NCI-H2171 treated with DMSO at 0.1 percent for 48 hours (cell line): ENCODE measurements at regions not wholly inside any gene's neighbourhood (a gene's known extent, or its start where the extent isn't known, plus 50 kb on each side); places are given as distances from the start of the nearest gene placed in this dataset.
"Not testable (repeated sequence)": the region's sequence is repeated elsewhere in the genome, so short reads cannot be mapped to it uniquely, and the experiment has no call there.

Experiments used
- DNase-seq: peaks from one replicate; lab custom pipeline; 2025; lab: John Stamatoyannopoulos, UW

DNA sequence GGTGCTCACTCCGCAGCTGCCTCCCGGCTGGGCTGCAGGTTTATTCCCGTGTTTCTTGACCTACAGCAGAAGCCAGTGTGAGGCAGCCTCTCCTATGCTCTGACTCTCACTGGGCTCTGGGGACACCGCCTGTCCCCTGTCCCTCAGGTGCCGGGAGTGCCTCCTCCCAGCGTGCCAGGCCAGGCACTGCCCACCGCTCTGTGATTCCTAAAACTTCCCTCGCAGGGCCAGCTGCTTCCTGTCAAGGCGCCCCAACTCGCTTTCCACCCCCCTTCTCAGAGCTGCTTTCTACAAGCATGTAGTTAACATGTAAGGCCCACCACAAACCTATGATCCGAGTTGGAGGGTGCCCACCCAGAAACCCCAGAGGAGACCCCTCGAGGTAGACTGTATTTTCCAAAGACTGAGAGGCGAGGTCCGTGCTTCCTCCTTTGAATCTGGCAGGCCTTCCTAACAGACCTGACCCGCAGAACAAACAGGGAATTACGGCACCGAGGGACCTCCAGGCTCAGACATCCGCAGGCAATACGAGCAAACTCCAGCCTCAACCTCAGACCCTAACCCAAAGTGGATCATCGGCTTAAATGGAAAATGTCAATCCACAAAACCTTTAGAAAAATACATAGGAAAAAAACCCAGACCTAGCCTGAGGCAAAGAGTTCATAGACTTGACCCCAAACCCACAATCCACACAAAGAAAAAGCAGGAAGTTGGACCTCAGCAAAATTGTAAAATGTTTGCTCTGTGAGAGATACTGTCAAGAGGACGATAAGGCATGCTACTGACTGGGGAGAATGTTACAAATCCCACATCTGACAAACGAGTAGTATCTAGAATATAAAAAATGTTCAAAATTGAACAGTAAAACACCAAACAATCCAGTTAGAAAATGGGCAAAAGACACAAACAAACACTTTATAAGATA lies 121.3 kb upstream of the IQSEC1 start:
- no peak for DNase-seq

DNA sequence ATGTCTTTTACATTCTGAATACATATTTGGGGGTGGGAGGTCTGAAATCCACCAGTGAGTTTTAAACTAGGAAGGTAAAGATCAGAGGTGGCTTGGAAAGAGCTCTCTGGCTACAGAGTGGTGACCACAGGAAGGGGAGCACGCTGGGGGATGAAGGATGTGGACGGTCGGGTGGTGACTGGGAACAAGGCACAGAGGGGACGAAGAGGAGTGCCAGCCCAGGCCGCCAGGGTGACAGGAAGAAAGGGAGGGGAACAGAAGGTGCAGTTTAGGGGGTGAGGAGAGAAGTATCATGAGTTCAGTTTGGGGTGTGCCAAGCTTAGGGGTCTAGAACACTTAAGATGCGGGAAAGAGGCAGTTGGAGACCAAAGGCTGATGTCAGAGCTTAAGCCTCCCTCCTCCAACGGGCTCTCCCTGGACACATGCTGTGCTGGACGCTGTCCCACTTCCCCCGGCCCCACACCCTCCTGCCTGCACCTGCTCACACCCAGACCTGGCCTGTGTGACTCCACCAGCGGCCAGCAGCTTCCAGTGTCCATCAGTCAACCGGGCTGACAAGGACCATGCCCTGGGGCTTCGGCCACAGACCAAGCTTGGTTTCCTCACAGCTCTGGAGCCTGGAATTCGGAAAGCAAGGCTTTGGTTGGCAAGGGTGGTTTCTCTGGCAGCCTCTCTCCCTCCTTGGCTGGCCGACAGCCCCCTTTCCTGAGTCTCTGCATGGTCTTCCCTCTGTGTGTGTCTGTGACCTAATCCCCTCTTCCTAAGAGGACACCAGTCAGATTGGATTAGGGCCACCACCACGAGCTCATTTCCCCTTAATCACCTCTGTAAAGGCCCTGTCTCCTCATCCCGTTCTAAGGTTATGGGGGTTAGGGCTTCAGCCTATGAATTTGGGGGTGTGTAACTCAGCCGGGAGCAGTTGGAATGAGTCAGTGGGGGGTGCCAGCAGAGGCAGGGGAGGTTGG lies 120.4 kb upstream of the IQSEC1 start:
- no peak for DNase-seq

DNA sequence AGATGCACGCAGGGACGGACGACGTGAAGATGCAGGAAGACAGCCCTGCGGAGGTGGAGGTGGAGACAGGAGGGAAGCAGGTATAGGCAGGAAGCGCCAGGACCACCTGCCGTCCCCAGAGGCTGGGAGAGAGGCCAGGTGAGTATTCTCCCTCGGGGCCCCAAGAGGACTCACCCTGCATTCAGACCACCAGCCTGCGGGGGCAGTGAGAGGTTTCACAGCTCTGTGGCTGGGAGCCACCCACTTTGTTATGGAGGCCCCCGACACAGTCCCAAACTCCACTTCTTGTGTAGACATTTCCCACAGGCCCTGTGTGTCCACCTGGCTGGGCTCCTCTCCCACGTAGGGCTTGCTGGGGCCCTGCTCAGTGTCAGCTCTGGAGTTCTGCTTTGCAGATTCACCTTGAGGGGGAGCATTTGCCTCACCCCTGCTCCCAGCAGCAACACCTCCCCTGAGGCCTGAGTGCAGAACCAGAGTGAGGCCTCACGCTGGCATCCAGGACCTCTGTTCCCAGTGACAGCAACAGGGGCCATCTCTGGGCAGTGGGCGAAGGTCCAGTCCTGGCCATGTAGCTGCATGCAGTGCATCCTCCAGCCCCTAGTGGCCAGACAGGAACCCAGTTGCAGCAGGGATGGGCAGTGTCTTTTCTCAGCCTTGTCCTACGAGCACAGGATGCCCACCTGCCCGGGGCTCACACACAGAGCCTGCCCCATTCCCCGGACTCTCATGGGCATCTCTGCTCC lies 119.4 kb upstream of the IQSEC1 start:
- DNase-seq = no peak

DNA sequence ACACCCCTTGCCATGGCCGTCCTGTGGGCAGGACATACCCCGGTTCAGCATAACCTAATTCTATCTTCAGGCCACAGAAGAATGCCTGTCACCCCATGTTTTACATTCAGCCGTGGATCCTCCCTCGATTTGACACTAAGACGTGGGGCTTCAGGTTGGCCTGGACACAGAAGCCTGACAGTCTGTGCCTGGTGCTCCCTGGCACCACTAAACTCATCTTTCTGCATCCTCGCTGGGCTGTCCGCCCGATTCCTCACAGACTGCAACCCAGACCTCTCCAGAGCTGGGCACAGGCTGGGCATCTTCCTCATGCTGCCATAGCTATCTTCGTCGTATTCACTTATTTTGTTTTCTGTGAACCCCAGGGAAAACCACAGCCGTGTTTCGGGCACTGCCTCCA lies 117.8 kb upstream of the IQSEC1 start:
- no peak for DNase-seq

DNA sequence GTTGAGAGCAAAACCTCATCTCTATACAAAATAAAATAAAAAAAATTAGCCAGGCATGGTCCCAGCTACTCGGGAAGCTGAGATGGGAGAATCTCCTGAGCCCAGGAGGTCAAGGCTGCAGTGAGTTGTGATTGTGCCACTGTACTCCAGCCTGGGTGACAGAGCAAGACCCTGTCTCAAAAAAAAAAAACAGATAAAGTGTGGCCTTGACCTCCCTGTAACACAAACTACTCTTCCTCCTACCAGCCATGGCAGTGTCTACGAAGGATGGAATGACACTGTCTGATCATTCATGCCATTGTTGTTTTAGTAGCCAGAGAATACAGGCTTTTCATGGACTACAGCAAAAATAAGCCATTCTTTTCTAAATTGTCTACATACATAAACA lies 117.1 kb upstream of the IQSEC1 start:
- no peak for DNase-seq

DNA sequence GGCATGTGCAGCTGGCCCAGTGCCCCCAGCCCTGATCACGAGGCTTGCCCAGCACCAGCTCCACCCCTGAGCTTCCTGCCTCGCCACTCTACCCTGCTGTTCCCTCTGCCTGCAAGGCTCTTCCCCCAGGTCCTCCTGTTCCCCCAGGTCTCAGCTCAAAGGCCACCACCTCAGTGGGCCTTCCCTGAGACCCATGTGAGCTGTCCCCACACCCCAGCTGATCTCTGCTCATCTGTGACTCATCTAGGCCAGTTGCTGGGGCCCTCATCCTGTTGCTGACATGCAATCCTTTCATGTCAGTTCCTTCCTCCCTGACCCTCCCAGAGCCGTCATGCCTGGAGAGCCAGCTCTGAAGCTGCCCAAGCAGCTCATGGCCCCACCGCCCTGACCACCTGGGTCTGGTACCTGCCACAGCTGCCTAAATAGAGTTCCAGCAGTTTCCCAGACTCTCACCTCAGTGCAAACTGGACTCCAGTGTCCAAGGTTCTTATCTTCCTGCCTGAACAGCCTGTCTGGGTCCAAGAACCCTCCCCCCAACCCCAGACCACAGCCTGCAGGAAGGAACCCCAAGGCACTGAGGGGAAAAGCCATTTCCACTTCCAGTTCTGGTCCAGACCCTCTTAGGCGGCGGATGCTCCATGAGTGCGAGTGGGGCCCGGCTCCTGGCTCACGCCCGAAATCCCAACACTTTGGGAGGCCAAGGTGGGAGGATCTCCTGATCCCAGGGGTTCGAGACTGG lies 116.6 kb upstream of the IQSEC1 start:
- DNase-seq = no peak

DNA sequence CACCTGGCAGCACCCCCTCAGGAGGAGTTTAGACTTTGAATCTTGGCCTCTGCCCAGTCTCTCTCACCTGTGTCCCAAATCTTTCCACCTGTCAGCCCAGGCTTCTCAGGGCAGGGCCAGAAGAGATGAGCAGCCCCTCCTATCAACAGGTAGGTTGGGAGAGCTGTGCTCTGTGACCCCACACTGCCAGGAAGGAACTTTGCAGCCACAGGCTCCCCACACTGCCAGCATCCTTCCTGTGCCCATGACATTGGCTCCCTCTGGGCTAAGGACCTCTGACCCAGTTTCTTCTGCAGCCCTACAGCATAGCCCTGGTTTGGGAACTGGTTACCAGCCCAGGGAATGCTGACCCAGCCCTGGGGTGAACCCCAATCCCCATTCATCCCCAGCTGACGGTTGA lies 115.7 kb upstream of the IQSEC1 start:
- DNase-seq = no peak

DNA sequence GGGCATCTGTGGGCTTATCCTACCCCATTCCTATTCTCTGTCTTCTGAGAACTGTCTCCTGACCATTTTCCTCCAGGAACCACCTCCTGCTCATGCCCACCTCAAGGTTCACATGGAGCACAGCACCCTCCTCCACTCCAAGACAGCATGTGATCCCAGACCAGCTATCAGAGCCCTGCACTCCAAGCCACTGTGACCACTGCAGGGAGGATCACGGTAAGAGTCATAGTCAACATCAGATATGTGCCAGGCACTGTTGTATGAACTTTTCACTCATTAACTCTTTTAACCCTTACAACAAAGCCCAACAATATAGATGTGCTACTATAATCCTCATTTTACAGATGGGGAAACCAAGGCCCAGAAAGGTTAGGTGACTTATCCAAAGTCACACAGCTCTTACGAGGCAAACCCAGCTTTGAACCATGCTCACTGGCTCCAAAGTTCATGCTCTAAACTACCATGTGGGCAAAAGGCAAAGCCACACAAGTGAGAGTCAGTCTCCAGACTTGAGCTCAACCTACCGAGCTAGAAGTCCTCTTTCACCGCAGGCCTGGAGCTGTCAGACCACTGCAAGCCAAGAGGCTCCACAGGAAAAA lies 115.1 kb upstream of the IQSEC1 start:
- no peak for DNase-seq

DNA sequence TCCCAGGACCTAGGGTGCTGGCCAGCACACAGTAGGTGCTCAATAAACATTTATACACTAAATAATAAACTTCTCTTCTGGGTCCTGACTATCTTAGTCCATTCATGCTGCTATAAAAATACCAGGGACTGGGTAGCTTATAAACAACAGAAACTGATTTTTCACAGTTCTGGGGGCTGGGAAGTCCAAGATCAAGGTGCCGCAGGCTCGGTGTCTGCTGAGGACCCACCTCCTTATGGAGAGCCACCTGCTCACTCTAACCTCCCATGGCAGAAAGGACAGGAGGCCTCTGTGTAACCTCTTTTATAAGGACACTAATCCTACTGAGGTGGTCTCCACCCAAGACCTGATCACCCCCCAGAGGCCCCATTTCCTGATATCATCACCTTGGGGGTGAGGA lies 114.4 kb upstream of the IQSEC1 start:
- DNase-seq = no peak

DNA sequence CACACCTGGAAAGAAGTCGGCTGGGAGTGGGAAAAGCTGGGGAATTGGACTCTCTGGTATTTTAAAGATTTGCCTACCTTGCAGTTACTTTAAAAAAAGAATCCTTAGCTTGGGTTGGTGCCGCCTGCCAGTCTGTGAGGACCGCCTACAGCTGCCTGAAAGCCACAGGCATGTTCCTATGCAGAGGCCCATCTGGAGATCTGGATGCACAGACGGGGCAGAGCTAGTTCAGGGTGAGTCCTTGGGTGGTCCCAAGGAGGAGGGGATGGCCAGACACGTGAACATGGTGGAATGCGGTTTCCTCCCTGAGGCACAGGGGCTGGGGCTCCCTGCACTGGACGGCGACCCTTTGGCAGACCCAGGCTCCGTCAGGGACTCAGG lies 113.2 kb upstream of the IQSEC1 start:
- no peak for DNase-seq

DNA sequence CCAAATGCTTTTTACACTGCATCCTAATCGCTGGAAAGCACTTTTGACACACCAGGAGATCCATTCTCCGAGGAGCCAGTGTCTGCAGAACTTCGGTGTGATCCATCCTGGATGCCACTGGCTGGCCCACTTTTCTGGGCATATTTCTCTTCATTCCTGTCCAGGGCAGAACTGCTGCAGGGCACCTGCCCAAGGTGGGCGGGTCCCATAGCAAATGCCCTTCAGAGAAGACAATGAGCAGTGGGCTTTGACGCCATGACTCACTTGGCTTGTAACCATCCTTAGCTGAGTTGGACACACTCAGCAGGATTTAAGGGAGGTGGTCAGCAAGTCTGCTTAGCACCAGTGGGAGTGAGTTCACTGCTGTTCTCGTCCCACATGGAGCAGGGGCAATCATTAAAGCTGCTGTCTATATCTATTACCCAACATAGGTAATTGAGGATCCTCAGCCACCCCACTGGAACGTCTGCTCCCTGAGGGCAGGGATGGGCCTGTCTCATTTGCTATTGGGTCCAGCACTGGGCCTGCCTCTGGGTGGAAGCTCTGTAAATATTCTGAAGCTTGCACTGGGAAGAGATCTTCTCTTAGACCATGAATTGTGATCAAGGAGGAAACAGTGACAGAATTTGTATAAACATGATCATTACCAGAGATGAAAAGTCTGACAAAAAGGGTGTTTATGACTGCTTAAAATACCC lies 112.7 kb upstream of the IQSEC1 start:
- no peak for DNase-seq

DNA sequence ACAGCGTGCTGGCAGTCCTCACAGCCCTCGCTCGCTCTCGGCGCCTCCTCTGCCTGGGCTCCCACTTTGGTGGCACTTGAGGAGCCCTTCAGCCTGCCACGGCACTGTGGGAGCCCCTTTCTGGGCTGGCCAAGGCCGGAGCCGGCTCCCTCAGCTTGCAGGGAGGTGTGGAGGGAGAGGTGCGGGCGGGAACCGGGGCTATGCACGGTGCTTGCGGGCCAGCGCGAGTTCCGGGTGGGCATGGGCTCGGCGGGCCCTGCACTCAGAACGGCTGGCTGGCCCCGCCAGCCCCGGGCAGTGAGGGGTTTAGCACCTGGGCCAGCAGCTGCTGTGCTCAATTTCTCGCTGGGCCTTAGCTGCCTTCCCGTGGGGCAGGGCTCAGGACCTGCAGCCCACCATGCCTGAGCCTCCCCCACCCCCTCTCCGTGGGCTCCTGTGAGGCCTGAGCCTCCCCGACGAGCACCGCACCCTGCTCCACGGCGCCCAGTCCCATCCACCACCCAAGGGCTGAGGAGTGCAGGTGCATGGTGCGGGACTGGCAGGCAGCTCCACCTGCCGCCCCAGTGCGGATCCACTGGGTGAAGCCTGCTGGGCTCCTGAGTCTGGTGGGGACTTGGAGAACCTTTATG lies 106.5 kb upstream of the IQSEC1 start:
- DNase-seq = not testable (repeated sequence)

DNA sequence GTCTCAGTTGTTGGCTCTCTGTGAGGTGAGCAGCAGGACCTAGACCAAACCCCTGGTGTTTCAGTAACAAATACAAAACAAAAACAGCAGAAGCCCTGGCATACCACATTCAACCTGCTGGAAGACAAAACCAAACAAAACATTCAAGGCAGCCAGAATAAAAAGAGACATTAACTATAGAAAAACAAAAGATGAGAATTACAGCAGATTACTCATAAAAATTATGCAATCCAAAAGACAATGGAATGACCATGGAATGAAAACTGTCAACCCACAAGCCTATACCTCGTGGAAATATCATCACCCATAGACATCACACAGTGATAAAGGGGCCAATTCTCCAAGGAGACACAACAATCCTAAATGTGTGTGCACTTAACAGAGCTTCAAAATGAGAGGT lies 106.0 kb upstream of the IQSEC1 start:
- no peak for DNase-seq

DNA sequence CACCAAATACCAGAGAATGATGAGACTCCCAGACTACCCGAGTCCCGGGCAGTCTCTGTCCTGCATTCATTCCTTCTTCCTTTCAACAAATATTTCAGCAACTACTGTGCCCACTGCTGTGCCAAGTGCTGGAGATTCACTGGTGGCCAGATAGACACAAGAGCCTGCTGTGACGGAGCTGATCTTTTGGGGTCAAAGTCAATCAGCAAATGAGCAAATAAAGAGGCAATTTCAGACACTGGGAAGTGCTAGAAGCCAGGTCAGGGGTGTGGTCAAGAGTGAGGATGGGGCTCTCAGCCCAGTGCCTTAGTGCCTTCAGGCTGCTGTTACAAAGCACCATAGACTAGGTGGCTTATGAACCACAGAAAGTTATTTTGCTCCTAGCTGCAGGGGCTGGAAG lies 104.9 kb upstream of the IQSEC1 start:
- DNase-seq = no peak

DNA sequence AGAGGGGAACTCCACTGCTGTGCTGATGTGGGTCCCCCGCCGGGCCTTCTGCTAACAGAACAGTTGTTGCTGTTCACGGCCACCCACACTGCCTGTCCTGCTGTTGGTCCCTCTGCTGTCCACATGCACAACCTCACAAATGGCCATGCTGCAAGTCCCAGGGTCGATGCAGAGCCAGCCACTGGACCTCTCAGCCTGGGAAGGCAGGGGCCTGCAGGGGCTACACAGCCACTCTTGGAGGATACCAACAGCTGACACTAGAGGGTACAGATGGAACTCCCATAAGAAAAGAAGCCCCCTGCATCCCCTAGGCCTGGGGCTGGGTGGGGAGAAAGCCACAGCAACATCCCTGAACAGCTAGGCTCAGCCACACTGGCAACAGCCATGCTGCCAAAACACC lies 104.4 kb upstream of the IQSEC1 start:
- DNase-seq = no peak

DNA sequence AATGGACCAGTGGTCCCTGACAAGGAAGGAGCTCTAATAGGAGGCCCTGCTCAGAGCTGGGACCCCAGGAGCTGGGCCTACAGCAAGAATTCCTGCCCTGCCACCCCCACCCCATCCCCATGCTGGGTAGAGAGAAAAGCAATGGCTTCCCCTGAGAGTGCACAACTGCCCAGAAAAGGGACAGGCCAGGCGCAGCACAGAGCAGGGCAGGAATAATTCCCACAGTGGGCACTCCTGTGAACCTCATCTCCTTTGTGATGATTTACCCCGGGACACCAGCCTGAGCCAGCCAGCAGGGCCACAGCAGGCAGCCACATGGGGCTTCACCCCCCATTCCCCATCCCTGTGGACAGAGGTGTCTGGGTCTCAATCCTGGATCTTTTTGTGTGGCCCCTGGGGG lies 104.0 kb upstream of the IQSEC1 start:
- no peak for DNase-seq

DNA sequence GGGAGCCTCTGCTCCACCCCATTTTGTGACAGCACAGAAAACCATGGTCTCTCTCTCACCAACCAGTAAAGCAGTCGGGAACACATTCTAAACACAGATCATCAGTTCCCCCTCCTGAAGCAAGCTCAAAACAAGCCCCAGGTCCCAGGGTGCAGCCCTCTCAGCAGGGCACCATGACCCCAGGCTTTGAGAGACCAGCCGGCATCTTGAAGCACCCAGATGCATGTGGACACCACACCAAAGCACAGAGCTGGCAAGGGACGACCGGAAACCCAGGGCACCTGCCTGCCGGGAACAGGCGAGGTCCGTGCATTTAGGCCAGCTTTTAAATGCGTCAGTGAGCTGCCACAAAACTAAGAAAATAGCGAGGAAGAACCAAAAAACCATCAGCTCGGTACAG lies 103.2 kb upstream of the IQSEC1 start:
- DNase-seq = no peak

DNA sequence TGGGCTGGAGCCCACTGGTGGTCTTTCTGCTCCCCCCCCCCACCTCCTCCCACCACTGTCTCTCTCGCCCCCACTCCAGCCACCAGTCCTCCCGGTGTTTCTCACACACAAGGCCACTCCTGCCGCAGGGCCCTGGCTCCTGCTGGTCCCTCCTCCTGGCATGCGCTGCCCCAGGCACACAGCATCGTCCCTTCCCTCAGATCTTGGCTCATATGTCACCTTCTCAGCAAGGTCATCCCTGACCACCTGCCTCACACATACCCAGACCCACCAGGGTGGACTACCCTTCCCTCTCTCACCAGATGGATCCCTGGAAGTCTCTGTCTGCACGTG lies 101.5 kb upstream of the IQSEC1 start:
- DNase-seq = no peak

DNA sequence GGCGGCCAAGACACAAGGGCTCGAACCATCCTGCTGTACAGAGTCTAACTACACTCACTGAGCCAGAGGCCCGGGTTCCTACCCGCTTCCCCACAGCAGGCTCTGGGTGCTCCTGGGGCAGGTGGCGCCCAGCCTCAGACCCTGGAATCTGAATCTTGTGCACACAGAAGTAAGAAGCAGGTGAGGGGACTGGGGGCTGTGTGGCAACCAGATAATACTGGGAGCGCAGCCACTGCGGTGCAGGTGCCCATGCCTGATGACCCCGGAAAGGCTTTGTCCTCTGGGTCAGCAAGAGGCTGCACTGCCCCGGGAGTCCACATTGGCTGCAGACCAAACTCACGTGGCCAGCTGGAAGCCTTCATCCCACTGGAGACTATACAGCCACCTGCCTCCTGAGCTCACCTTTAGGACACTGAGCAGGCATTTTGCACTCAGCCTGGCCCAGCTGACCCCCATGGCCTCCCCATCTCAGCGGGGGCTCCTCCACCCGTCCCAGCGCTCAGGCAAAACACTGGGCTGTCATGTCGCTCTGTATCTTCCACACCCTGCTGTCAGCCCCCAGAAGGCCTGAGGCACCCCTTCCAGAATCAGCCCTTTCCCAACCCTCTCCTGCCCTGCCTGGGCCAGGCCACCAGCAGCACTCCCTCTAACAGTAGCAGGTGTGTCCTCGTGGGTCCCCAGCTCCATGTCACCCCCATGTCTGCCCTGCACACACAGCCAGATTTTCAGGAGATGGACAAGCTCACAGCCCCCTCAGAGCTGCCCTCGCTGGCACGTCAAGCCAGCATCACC lies 101.0 kb upstream of the IQSEC1 start:
- no peak for DNase-seq
